Spleen (tissue), 7 donors: ENCODE measurements at regions not wholly inside any gene's neighbourhood (a gene's known extent, or its start where the extent isn't known, plus 50 kb on each side); places are given as distances from the start of the nearest gene placed in this dataset.

Experiments
- CTCF ChIP-seq, 11 experiments: fragments of 200-600 bp in 7 of 11; fragments of 450-650 bp in 4 of 11; sonication (generic) in 4 of 11; IDR thresholded peaks in 8 of 11; conservative IDR thresholded peaks in 3 of 11; 1 replicate in 7 of 11; 2 replicates in 4 of 11; pipeline versions ENCODE4 v1.4.0 to v1.8.0; 2016 to 2021; ENCODE audit warnings: antibody characterized with exemption in 11 of 11, inconsistent platforms in 4 of 11, mild to moderate bottlenecking in 1 of 11
- POLR2A ChIP-seq, 3 donors: fragments of 450-650 bp; IDR thresholded peaks; one replicate each; pipeline ENCODE4 v1.5.1; 2017; ENCODE audit warnings: antibody characterized with exemption in 3 of 3, mild to moderate bottlenecking in 1 of 3
- POLR2AphosphoS5 ChIP-seq, 3 donors: sonication (generic); formaldehyde crosslinking; IDR thresholded peaks; one replicate each; pipeline ENCODE4 v1.5.1; 2017; ENCODE audit warnings: antibody characterized with exemption in 3 of 3
- donor health status: DM: no; HTN: no; CAD: no; lungs with moderate emphysema.
- donor health status: DM: no; HTN: no; CAD: no.
- donor health status: DM: no; HTN: no; CAD: no.

DNA sequence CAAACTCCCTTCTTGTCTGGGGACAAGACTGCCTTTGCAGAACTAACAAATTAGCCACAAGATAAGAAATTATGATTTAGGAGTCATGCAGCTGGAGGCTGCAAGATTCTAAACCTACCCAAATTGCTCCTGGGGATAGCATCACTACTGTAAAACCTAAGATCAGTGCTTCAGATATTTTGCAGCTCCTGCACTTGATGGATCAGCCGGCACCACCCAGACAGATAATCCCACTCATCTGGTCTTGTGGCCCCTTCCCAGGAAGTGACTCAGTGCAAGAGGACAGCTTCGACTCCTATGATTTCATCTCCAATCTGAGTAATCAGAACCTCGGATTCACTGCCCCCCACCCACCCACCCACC lies 181.9 kb downstream of the AKR1D1 start:
- TF ChIP-seq CTCF (IDR thresholded peaks at IDR 0.05 in 8 of 11, conservative IDR thresholded peaks at IDR 0.05 in 3 of 11) (no peak), POLR2A (IDR thresholded peaks at IDR 0.05) (no peak), POLR2AphosphoS5 (IDR thresholded peaks at IDR 0.05) (no peak)
